ENCODE measurements at regions not wholly inside any gene's neighbourhood (a gene's known extent, or its start where the extent isn't known, plus 50 kb on each side); places are given as distances from the start of the nearest gene placed in this dataset.

DNA sequence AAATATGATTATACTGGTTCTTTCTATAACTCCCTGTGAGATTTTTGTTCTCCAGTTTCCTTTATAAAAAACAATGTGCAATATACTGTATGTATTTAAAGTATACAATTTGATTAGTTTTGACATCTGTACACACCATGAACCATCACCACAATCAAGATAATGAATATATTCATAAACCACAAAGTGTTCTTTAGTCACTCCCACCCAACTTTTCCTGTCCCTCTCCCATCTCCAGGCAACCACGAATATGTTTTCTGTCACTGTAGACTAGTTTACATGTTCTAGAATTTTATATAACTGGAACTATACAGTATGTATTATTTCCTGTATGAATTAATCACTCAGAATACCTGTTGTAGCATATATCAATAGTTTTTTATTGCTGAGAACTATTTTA, 177.0 kb upstream of the MBNL1 start:
- TF ChIP-seq ELF4 (IDR thresholded peaks at IDR 0.05) (no peak), HDGF (IDR thresholded peaks at IDR 0.05; ENCODE audit: borderline replicate concordance) (no peak), SP1 (IDR thresholded peaks at IDR 0.05) (no peak), FOXM1 (IDR thresholded peaks at IDR 0.05; ENCODE audit: borderline replicate concordance) (no peak), L3MBTL2 (conservative IDR thresholded peaks at IDR 0.05) (no peak), ARNT (IDR thresholded peaks at IDR 0.05) (no peak), ZNF384 (IDR thresholded peaks at IDR 0.05) (no peak), SUZ12 (IDR thresholded peaks at IDR 0.05) (no peak), FOXA1 (IDR thresholded peaks at IDR 0.05) (no peak), FOXK2 (IDR thresholded peaks at IDR 0.05) (no peak), LEF1 (IDR thresholded peaks at IDR 0.05; ENCODE audit: borderline replicate concordance) (no peak)
- TF ChIP-seq, protein P1, sequence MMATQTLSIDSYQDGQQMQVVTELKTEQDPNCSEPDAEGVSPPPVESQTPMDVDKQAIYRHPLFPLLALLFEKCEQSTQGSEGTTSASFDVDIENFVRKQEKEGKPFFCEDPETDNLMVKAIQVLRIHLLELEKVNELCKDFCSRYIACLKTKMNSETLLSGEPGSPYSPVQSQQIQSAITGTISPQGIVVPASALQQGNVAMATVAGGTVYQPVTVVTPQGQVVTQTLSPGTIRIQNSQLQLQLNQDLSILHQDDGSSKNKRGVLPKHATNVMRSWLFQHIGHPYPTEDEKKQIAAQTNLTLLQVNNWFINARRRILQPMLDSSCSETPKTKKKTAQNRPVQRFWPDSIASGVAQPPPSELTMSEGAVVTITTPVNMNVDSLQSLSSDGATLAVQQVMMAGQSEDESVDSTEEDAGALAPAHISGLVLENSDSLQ (IDR thresholded peaks at IDR 0.05): no peak

Data from HEK293T (cell line).